HG03521 (cell line): ENCODE measurements at regions not wholly inside any gene's neighbourhood (a gene's known extent, or its start where the extent isn't known, plus 50 kb on each side); places are given as distances from the start of the nearest gene placed in this dataset.
"Not testable (repeated sequence)": the region's sequence is repeated elsewhere in the genome, so short reads cannot be mapped to it uniquely, and the experiment has no call there.

ENCODE experiments used
- ATAC-seq: cut with Tn5 transposase; IDR thresholded peaks from one replicate; pipeline ENCODE4 v1.9.1; 2021; ENCODE audit warnings: mild to moderate bottlenecking, moderate library complexity; ENCODE audit not compliant: unreplicated experiment

DNA sequence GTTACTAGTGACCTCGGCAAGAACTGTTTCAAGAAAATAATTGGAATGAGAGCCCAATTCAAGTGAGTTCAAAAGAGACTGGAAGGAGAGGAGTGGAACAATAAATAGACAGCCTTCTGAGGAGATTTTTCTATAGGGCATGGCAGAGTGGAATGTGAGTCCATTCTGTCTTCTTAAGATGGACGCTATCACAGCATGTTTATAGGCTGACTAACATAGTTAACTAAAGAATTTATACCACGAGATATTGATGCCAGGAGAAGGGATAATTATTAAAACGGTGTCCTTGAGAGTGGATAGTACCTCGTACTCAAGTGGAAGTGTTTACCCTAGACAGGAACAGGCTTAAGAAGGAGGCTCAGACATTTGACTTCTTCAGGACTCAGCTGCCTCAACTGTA, 143.5 kb upstream of the RBBP8 start:
- no peak for ATAC-seq

DNA sequence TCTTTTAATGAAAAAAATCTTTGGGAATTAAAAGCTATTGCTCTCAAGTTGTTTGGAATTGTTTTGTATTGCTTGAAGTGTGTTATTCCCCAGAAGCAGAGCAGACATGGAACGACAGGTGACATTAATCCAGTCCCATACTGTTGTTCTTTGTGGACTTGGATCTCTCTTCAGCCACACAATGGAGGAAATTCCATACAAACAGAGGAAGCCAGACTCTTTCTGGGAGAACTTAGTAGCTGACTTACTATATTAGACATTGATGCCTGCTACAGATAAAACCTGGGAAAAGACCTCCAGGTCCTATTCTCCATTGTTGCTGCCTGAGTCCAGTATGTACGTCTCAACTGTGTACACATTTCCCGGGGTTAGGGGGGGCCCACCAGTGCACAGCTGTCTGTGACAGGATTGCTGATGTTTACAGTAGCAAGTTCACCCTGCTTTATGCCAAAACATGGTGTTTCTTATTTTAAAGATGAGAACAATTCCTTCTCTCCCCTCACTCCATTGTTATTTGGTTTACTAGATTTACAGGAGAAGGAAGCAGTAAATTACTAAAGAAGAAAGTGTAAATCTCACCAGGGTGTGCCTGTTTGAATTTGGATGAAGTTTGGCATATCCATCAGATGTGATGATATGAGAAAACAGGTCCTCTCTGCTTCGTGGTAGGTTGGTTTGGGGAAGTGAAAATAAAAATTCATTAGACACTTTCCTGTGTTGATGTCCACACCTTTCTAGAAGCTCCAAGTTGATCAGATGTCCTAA, 142.4 kb upstream of the RBBP8 start:
- no peak for ATAC-seq

DNA sequence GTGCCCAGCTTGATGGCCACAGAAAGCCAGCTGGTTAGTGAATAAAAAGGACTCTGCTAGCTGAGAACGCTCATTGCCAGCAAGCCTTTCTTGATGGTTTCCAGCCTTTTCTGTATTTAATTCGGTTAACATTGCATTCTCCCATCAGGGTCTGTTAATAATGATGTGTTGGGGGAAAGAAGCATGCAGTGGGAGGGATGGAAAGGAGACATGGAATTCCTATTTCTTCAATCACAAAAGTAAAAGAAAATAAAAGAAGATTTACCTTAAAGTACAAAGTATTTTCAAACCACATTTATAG, 141.9 kb upstream of the RBBP8 start:
- no peak for ATAC-seq

DNA sequence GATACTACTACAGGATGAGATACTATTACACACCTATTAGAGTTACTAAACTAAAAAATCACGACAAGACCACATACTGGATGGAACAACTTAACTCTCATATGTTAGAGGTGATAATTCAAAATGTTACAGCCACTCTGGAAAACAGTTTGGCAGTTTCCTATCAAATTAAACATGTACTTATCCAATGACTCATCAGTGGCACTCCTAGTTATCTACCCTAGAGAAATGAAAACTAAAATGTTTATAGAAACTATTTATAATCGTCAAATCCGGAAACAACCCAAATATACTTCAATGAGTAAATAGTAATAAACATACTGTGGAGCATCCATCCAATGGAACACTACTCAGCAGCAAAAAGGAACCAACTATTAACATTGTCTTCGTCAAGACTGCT, 137.0 kb upstream of the RBBP8 start:
- ATAC-seq = no peak

DNA sequence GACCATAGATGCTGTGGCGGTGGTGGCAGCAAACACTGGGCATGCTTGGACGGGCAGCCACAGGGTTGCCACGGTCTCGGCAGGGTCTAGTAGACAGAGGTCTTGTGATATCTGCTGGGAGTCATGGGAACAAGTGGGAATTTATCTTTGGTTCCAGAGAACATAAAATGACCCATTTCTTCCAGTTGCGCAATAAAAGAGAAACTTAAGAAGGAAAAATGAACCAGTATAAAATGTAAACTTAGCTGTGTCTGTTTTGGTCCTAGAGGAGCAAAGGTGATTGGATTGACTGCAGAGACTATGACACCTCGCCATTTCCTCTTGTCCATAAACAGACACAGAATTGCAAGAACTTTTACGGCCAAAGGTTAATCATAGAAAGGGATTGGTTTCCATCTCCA, 132.6 kb upstream of the RBBP8 start:
- no peak for ATAC-seq

DNA sequence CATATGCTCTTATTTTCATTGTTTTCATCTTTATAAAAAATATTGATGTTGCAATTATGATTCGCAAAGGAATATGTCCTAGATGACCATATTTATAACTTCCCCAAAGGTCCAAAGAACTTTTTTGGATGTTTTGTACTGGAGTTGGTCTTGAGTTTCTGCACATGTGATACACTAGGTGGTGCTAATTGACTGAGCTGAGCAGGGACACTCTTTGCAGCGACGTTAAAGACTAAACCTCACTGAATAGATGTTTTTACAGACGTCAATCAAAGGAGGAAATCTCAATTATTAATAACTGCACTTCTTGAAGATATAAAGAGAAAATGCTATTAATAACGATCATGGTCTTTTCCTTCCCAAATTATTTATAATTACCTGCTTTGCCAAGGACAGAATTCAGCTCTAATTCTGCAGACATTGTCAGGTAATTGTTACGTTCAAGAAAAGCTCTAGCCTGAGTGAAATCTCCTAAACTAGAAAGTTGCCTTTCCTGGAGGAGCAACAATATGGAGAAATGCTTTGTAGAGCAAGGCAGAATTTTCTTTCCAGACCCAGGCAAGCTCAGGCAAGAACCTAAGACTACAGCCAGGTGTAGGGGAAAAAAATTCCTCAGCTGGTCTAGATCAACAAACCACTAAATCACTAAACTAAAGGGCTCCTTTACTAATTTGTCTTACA, 119.3 kb upstream of the RBBP8 start:
- ATAC-seq = no peak

DNA sequence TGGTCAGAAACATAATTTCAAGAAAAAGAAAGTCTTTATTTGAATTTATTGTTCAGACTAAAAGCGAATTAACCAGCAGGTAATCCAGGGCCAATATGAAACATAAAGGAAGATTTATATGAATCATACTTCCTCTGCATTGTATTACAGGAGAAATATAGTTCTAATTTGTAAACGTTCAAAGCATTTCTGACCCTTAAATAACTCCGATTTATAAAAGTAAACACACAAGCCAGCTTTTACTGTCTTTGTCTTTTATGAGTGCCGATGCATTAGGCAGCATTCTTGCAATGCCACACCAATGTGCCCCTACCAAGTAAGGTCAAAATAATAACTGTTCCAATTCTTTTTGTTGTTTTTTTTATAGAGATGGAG, 118.8 kb upstream of the RBBP8 start:
- ATAC-seq = no peak

DNA sequence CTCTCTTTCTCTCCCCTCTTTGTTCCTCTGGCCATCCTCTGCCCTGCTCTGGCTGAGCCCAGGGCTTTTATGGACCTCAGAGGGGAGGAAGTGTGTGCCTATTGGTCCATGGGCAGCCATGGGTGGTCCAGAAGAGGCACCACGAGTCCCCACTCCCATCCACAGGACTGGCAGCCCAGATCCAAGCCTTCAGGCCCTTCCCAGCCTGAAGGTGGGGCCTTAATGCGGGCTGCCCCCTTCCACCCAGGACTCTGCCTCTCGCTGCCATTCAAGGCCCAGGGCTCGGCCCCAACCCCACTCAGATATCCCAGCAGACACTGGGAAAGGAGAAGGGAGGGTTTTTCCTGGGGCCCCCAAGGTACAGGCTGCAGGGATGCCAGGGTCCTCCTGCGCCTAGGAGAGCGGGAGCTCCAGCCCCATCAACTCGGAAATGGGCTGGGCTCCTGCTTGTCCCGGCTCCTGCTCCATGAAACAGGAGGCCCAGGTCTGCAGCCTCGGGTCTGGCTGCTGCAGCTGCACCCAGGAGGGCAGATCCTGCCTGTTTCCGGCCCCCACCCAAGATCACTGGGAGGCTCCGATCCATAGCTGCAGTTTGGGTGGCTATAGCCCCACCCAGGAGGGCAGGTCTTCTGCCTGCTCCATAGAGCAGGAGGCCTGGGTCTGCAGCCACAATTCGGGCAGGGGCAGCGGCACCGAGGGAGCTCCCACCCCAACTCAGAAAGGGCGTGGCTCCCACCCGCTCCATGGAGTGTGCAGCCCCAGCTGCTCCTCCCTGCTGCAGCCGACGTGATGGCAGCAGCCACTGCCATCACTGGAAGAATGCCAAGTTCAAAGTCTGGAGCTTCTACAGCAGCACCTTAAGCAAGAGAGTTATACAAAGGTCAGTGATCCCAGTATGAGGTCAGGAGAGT, 116.6 kb upstream of the RBBP8 start:
- ATAC-seq = no peak

DNA sequence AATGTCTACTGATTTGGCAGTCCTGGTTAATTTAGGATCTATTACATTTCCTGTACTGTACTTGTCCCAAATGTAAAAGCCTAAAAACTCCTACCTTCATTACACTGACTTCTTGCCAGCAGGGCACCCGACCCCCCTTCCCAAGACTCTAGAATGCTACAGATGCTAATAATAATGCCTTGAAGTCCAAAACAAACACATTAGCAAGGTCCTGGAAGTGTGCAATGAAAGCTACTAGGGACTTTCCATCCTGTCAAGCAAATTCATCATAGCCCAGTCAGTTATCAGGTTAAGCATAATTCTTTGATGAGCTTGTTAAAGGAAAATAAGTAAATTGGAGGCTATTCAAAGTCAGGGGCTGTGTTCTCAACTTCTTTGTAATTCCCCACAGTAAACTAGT, 115.3 kb upstream of the RBBP8 start:
- ATAC-seq = no peak

DNA sequence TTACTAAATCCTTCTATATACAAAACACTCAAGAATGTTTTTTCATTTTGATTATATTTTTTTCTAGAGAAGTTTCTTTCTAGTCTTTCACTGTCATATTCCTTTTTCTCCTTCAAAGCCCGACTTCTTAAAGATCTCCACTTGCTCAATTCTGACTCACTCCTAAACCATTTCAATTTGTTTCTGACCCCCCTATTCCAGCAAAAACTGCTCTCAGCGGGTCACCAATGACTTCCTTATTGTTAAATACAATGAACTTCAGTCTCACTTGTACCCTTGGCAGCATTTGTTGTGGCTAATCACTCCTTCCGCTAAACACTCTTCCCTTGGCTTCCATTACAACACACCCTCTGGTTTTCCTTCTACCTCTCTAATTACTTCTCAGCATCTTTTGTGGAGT, 111.1 kb upstream of the RBBP8 start:
- ATAC-seq = no peak

DNA sequence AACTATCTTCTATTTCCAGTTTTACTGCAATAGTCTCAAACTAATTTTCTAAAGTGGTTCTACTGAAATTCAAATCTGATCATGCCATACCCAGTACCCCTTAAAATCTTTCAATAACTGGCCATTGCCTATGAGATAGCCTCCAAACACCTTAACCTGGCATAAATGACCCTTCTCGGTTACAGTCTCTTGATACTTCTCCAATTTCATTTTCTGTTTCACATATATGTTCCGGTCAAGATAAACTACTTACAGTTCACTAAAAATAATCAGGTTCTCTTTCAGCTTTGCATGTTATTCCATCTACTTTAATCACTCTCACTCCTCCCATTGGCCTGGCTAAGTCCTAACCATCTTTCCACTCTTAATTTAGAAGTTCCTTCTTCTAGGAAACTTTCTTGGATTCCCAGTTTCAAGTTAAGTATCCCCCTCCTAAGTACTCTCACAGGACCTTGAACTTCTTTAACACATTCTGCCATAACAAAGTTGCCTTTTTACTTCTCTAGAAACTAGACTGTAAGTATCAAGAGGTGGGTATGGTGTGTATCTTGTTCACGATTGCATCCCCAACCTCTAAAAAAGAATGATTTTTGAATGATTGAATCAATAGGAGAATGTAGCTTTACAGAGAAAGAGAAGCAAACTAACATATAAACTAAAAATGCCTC, 110.2 kb upstream of the RBBP8 start:
- no peak for ATAC-seq

DNA sequence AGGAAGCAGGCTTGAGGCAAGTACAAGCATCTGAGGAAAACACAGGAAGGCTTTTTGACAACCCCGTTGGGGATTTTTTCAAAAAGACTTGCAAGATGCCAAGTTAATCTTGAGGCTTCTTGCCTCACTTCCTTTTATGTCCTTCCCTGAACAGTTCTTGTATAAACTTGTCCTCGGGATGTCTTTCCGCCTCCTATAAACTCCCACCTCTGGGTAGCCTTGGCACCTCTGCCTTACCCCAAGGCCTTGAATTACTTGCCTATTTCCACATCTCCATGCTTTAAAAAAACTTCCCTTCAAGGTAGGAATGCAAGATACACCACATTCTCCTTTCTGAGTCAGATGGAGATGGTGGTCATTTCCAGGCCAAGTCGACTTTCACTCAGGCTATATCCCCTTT, 106.4 kb upstream of the RBBP8 start:
- no peak for ATAC-seq

DNA sequence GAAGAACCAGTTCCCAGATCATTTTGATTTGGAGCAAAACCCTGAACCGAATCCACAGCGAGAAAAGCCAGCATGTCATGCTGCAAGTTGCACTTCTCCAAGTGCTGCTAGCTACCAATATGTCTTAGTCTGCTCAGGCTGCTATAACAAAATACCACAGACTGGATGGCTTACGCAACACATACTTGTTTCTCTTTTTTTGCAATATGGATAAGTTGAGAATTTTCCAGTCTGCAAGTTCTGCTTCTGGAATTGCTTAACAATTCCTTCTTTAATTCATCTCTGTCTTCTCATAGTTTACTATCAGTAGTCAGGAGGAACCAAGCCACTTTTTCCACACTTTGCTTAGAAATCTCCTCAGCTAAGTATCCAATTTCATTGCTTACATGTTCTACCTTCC, 105.9 kb upstream of the RBBP8 start:
- ATAC-seq = no peak

DNA sequence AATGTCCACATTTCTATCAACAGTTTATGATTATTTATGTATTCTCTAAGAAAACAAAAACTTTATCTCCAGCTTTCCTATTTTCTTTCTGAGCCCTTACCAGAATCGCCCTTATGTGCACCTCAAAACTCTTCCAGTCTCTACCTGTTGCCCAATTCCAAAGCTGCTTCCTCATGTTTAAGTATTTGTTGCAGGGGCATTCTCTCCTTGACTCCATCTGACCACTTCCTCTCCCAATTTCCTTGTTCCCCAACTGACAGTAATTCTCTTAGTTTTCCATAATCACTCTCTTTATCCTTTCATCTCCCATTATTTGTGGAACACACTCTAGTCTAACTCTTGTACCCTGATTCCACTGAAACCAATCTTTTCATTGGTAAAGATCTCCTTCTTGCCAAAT, 105.4 kb upstream of the RBBP8 start:
- no peak for ATAC-seq

DNA sequence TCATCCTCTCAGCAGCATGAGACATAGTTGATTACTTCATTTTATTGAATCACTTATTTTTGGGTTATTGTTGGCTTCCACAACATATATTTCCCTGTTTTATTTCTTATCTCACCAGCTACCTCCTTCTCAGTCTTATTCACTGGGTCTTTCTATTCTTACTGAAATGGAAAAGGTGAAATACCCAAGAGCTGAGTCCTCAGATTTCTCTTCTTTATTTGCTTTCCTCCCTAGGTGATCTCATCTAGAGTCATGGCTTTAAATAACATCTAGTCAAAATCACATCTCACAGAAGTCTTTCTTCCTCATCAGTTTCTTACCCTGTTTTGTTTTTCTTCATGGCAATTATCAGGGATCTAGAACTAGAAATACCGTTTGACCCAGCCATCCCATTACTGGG, 105.0 kb upstream of the RBBP8 start:
- no peak for ATAC-seq

DNA sequence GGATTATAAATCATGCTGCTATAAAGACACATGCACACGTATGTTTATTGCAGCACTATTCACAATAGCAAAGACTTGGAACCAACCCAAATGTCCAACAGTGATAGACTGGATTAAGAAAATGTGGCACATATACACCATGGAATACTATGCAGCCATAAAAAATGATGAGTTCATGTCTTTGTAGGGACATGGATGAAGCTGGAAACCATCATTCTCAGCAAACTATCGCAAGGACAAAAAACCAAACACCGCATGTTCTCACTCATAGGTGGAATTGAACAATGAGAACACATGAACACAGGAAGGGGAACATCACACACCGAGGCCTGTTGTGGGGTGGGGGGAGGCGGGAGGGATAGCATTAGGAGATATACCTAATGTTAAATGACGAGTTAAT, 104.5 kb upstream of the RBBP8 start:
- not testable (repeated sequence) for ATAC-seq

DNA sequence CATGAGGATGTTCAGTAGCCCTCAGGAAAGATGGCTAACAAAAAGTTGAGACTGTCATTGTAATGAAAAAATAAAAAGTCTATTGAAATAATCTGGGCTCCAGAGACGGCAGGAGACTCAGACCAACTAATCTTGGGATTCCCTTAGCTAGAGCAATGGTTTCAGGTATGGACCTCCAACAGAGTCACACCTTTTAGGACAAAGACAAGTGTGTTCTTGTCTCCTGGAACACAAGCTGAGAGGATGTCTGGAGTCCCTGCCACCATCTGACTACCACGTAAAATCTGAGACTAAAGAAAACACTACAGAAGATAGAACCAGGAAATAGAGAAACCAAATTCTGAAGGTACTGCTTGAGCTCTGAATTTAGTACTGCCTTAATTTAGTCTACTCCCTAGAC, 103.3 kb upstream of the RBBP8 start:
- no peak for ATAC-seq

DNA sequence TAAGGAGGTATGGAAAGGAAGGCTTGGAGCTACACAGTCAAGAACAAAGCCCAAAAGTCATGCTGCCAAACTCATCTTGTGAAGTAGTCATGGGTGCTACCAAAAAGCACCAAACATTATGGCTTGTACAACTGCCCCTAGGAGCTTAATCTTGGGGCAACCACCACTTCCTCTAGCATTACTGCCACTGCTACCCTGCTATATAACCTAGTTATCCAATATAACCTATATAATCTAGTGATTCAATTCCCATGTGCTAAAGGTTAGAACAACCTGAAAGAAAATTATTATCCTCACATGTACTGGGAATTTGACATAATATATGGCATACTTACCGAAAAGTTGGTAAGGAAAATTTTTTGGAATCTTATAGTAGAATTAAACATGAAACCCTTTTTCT, 102.6 kb upstream of the RBBP8 start:
- no peak for ATAC-seq

DNA sequence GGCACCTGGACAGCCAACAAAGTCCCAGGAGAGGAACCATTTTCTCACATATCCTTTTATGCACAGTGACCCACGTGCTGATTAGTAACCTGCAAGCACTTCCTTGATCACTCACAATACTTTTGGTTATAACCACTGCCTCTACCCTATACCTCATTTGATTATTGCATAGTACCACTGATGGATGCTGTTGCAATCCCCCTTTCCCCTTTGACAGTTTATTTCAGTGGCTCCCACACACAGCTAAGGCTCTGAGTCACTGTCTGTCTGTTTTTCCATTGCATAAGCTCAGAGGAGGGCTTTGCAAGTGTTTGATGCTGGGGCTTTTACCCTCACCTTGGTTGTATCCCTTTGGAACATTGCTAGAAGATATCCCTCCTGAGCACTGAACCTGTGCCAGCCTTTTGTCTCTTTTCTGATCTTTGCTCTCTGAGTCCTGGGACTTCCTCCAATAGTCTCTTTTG, 101.7 kb upstream of the RBBP8 start:
- ATAC-seq = no peak

DNA sequence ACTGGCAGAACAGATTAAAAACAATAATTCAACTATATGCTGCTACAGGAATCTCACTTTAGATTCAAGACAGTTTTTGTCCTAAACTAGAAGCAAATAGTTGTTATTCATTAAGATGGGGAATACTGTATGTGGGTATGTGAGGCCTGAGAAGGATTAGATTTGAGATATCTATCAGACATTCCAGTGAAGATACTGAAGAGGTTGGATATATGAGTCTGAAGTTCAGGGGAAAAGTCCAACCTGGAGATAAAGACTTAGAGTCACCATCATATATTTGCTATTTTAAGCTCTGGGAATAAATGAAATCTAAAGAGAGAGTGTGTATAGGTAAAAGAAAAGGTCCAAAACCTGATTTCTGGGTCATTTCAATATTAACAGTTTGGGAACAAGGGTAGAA, 96.2 kb upstream of the RBBP8 start:
- ATAC-seq = no peak

DNA sequence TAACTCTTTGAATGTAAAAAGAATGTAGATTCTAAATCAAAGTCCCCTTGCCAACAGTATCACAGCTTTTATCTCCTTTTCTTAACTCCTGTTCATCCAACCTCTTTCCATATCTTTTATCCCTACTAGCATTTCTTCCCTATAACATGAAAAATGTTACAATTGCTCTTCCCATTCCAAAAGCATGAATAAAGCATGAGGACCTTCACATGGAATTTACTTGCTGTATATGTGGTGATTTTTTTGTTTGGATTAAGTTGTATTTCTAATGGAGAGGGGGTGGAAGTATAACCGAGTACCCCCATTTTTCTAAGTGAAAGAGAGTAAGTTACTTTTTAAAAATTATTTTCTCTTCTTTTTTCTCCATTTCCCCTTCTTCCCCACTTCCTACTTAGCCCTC, 94.9 kb upstream of the RBBP8 start:
- no peak for ATAC-seq
